ENCODE measurements at regions not wholly inside any gene's neighbourhood (a gene's known extent, or its start where the extent isn't known, plus 50 kb on each side); places are given as distances from the start of the nearest gene placed in this dataset.

GRCh38 chr4:11597506-11597905 lies 168.8 kb upstream of the HS3ST1 start (continued):
- TF ChIP-seq, protein P1, sequence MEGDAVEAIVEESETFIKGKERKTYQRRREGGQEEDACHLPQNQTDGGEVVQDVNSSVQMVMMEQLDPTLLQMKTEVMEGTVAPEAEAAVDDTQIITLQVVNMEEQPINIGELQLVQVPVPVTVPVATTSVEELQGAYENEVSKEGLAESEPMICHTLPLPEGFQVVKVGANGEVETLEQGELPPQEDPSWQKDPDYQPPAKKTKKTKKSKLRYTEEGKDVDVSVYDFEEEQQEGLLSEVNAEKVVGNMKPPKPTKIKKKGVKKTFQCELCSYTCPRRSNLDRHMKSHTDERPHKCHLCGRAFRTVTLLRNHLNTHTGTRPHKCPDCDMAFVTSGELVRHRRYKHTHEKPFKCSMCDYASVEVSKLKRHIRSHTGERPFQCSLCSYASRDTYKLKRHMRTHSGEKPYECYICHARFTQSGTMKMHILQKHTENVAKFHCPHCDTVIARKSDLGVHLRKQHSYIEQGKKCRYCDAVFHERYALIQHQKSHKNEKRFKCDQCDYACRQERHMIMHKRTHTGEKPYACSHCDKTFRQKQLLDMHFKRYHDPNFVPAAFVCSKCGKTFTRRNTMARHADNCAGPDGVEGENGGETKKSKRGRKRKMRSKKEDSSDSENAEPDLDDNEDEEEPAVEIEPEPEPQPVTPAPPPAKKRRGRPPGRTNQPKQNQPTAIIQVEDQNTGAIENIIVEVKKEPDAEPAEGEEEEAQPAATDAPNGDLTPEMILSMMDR (IDR thresholded peaks at IDR 0.05), result no peak
- TF ChIP-seq RFX5 (IDR thresholded peaks at IDR 0.05; ENCODE audit: low read length) (no peak), TCF12 (IDR thresholded peaks at IDR 0.05) (no peak)

GRCh38 chr4:11596989-11597388 lies 168.3 kb upstream of the HS3ST1 start:
- Histone ChIP-seq H3K27me3 (ENCODE audit: insufficient read depth) (no peaks in the 10 kb centered on the region), H3K4me3 (ENCODE audit: low read depth in 2 of 2, low read length in 1 of 2) (no peak overlapping the region), H3K9ac (no peak overlapping the region), H3K79me2 (ENCODE audit: insufficient read depth) (no peaks in the 10 kb centered on the region), H3F3A (replicated peaks; ENCODE audit: insufficient read depth) (no peaks in the 10 kb centered on the region), H4K20me1 (ENCODE audit: insufficient read depth) (no peaks in the 10 kb centered on the region), H3K27ac (ENCODE audit: low read depth in 2 of 2, low read length in 1 of 2) (no peak overlapping the region), H2AFZ (ENCODE audit: low read depth) (no peak overlapping the region), H3K36me3 (replicated peaks in 1 of 2; ENCODE audit: control insufficient read depth in 1 of 2, insufficient read depth in 2 of 2, low read length in 1 of 2) (no peaks in the 10 kb centered on the region), H3K9me2 (no peaks in the 10 kb centered on the region), H3K4me2 (no peak overlapping the region), H3K4me1 (ENCODE audit: control insufficient read depth in 1 of 2, insufficient read depth in 2 of 2, low read depth in 1 of 2, low read length in 1 of 2) (no peaks in the 10 kb centered on the region), H3K9me3 (0 out of 2 replicates have a peak, but pooled peaks cover 4% of the 10 kb centered on the region)
- POLR2A ChIA-PET, result no interaction called here
- TF ChIP-seq FOSL2 (IDR thresholded peaks at IDR 0.05; ENCODE audit: borderline replicate concordance, low read depth) (no peak), TCF12 (IDR thresholded peaks at IDR 0.05) (no peak), JUND (IDR thresholded peaks at IDR 0.05) (no peak), RCOR1 (IDR thresholded peaks at IDR 0.05; ENCODE audit: low read length) (no peak), GABPA (IDR thresholded peaks at IDR 0.05; ENCODE audit: low read depth) (no peak), YY1 (IDR thresholded peaks at IDR 0.05; ENCODE audit: low read depth) (no peak), TAF1 (IDR thresholded peaks at IDR 0.05; ENCODE audit: borderline replicate concordance, low read depth, low read length) (no peak), RXRA (IDR thresholded peaks at IDR 0.05; ENCODE audit: borderline replicate concordance, low read depth) (no peak), EP300 (IDR thresholded peaks at IDR 0.05; ENCODE audit: borderline replicate concordance in 1 of 2, low read depth in 1 of 2, low read length in 1 of 2) (no peak), MEF2A (IDR thresholded peaks at IDR 0.05; ENCODE audit: borderline replicate concordance, low read depth) (no peak), FOXJ3 (CRISPR knock-in tag; IDR thresholded peaks at IDR 0.05) (no peak), SMC3 (IDR thresholded peaks at IDR 0.05; ENCODE audit: low read depth, low read length) (no peak), PBX3 (IDR thresholded peaks at IDR 0.05) (no peak), RFX5 (IDR thresholded peaks at IDR 0.05; ENCODE audit: low read length) (no peak), USF1 (IDR thresholded peaks at IDR 0.05; ENCODE audit: borderline replicate concordance, low read depth) (no peak), RAD21 (IDR thresholded peaks at IDR 0.05; ENCODE audit: low read length) (no peak), ELF1 (IDR thresholded peaks at IDR 0.05) (no peak)
- TF ChIP-seq, protein P2, sequence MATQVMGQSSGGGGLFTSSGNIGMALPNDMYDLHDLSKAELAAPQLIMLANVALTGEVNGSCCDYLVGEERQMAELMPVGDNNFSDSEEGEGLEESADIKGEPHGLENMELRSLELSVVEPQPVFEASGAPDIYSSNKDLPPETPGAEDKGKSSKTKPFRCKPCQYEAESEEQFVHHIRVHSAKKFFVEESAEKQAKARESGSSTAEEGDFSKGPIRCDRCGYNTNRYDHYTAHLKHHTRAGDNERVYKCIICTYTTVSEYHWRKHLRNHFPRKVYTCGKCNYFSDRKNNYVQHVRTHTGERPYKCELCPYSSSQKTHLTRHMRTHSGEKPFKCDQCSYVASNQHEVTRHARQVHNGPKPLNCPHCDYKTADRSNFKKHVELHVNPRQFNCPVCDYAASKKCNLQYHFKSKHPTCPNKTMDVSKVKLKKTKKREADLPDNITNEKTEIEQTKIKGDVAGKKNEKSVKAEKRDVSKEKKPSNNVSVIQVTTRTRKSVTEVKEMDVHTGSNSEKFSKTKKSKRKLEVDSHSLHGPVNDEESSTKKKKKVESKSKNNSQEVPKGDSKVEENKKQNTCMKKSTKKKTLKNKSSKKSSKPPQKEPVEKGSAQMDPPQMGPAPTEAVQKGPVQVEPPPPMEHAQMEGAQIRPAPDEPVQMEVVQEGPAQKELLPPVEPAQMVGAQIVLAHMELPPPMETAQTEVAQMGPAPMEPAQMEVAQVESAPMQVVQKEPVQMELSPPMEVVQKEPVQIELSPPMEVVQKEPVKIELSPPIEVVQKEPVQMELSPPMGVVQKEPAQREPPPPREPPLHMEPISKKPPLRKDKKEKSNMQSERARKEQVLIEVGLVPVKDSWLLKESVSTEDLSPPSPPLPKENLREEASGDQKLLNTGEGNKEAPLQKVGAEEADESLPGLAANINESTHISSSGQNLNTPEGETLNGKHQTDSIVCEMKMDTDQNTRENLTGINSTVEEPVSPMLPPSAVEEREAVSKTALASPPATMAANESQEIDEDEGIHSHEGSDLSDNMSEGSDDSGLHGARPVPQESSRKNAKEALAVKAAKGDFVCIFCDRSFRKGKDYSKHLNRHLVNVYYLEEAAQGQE (IDR thresholded peaks at IDR 0.05; ENCODE audit: low read depth, low read length), result no peak
- TF ChIP-seq, protein P1 (IDR thresholded peaks at IDR 0.05), result no peak
- CTCF ChIA-PET, result interaction anchor here (0.7 kb wide), 1 partner anchor 183 kb away, joined by 3 read pairs; no protein-coding TSS in a partner anchor
- WGBS (ENCODE audit: low lambda C conversion rate), result 4% methylated on average over 2 of the region's 2 CpGs
- DNase-seq, result no peak
